Right atrium auricular region (tissue), 2 donors: ENCODE measurements at regions not wholly inside any gene's neighbourhood (a gene's known extent, or its start where the extent isn't known, plus 50 kb on each side); places are given as distances from the start of the nearest gene placed in this dataset.

Source experiments
- DNase-seq: peaks from one replicate; pipeline ENCODE4 v3.0.0-alpha.2; 2019; ENCODE audit warnings: low spot score
- H3K27ac ChIP-seq, 2 donors: fragments of 200-600 bp; sonication (generic); 1 replicate in 1 of 2; 2 replicates in 1 of 2; pipeline ENCODE4 v1.5.1; 2016 to 2019
- H3K27me3 ChIP-seq, 2 donors: fragments of 200-600 bp; sonication (generic); one replicate each; pipeline versions ENCODE4 v1.5.1 to v1.6.0; 2017 to 2019
- H3K36me3 ChIP-seq: fragments of 200-600 bp; sonication (generic); one replicate; pipeline ENCODE4 v1.5.1; 2016
- H3K4me1 ChIP-seq, 2 donors: fragments of 200-600 bp; sonication (generic); one replicate each; pipeline versions ENCODE4 v1.5.1 to v1.6.0; 2017 to 2019
- H3K4me3 ChIP-seq, 2 donors: fragments of 200-600 bp; sonication (generic); 1 replicate in 1 of 2; 2 replicates in 1 of 2; pipeline ENCODE4 v1.5.1; 2017 to 2019; ENCODE audit warnings: mild to moderate bottlenecking in 1 of 2, moderate library complexity in 1 of 2
- H3K9me3 ChIP-seq, 2 donors: fragments of 200-600 bp; sonication (generic); one replicate each; pipeline ENCODE4 v1.5.1; 2019
- CTCF ChIP-seq, 2 donors: fragments of 200-600 bp; sonication (generic); IDR thresholded peaks; one replicate each; pipeline ENCODE4 v1.5.1; 2019; ENCODE audit warnings: antibody characterized with exemption in 2 of 2

GRCh38 chr20:60822699-60823607, 429.1 kb upstream of the CDH4 start:
- H3K27me3 ChIP-seq, result no peaks in the 10 kb centered on the region
- DNase-seq, result no peak
- H3K4me1 ChIP-seq, result no peaks in the 10 kb centered on the region
- TF ChIP-seq CTCF (IDR thresholded peaks at IDR 0.05), result no peak
- H3K36me3 ChIP-seq, result no peaks in the 10 kb centered on the region
- no peak overlapping the region for H3K27ac ChIP-seq
- H3K4me3 ChIP-seq, result no peak overlapping the region
- H3K9me3 ChIP-seq, result peaks cover 0 to 4% of the 10 kb centered on the region in 2 donors

GRCh38 chr20:60835876-60836275, 416.2 kb upstream of the CDH4 start:
- no peaks in the 10 kb centered on the region for H3K9me3 ChIP-seq
- no peaks in the 10 kb centered on the region for H3K4me1 ChIP-seq
- TF ChIP-seq CTCF (IDR thresholded peaks at IDR 0.05), result no peak
- DNase-seq, result no peak
- H3K27me3 ChIP-seq, result no peaks in the 10 kb centered on the region
- H3K27ac ChIP-seq, result no peak overlapping the region
- no peaks in the 10 kb centered on the region for H3K36me3 ChIP-seq
- H3K4me3 ChIP-seq, result no peak overlapping the region

- DNase-seq, result no peak
- Histone ChIP-seq H3K36me3 (no peaks in the 10 kb centered on the region), H3K4me3 (no peak overlapping the region), H3K27ac (no peak overlapping the region), H3K27me3 (no peaks in the 10 kb centered on the region), H3K9me3 (no peaks in the 10 kb centered on the region), H3K4me1 (no peaks in the 10 kb centered on the region)
- TF ChIP-seq CTCF (IDR thresholded peaks at IDR 0.05), result no peak
These were observed 414.8 kb upstream of the CDH4 start for GRCh38 chr20:60837173-60837770.

GRCh38 chr20:60838297-60838696, 413.8 kb upstream of the CDH4 start:
- Histone ChIP-seq H3K4me3 (no peak overlapping the region), H3K27ac (no peak overlapping the region), H3K9me3 (no peaks in the 10 kb centered on the region), H3K4me1 (no peaks in the 10 kb centered on the region), H3K27me3 (no peaks in the 10 kb centered on the region), H3K36me3 (no peaks in the 10 kb centered on the region)
- DNase-seq, result no peak
- TF ChIP-seq CTCF (IDR thresholded peaks at IDR 0.05), result no peak

- Histone ChIP-seq H3K36me3 (no peaks in the 10 kb centered on the region), H3K4me1 (no peaks in the 10 kb centered on the region), H3K9me3 (no peaks in the 10 kb centered on the region), H3K4me3 (no peak overlapping the region), H3K27me3 (no peaks in the 10 kb centered on the region), H3K27ac (no peak overlapping the region)
- DNase-seq, result no peak
- no peak for TF ChIP-seq CTCF (IDR thresholded peaks at IDR 0.05)
These were observed 411.1 kb upstream of the CDH4 start for GRCh38 chr20:60840971-60841370.
